ENCODE measurements at regions not wholly inside any gene's neighbourhood (a gene's known extent, or its start where the extent isn't known, plus 50 kb on each side); places are given as distances from the start of the nearest gene placed in this dataset.

DNA sequence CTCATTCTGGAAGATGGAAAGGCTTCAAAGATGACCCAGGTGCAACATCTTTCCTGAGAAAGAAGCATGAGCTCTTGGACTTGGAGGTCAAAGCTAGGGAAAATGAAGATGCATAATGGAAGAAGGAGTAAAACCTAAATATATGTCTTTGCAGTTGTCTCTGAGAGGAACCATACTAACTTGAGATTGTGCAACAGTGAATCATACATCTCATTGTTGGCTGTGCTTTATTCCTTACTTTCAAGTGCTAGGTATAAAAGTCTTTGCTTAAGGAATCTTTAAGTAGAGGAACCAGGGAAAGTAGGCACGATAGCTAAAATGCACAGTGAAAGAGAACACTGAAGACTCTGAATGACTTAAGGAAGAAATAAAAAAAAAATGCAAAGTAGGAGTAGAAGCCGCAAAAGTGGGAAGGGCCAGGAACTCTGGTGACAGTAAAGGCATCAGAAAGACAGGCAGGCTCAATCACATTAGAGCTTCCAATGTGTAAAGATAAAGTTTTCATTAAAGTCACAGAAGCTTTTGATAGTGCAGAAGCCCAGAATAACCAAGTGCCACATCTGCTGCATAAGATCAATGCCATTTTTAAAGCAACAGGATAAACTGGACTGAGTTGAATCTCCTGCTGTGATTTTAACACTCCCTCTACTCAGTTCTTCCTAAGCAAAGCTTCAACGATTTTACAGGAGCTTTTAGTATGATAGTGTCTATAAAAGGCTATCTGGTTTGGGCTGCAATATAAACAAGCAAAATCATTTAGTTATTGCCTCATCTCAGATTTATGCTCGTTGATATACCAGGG, 432.3 kb upstream of the EDIL3 start:
- Mint-ChIP-seq H3K27me3 (no peaks in the 10 kb centered on the region), H3K4me1 (ENCODE audit: low read depth) (no peaks in the 10 kb centered on the region), H3K4me3 (no peak overlapping the region), H3K36me3 (ENCODE audit: low read depth) (no peaks in the 10 kb centered on the region), H3K9me3 (peaks cover under 1% of the 10 kb centered on the region), H3K27ac (no peak overlapping the region)
- ATAC-seq (ENCODE audit: poor library complexity), result no peak
- TF ChIP-seq CTCF (IDR thresholded peaks at IDR 0.05), result no peak
- no peaks in the 10 kb centered on the region for H3K4me1 ChIP-seq (ENCODE audit: insufficient read depth, low read length)
- H3K9me3 ChIP-seq (ENCODE audit: control insufficient read depth in 1 of 2, insufficient read depth in 1 of 2, low read length in 2 of 2), result peaks cover 0 to 4% of the 10 kb centered on the region in 2 experiments
- DNase-seq, result no peak
- no peak overlapping the region for H3K27ac ChIP-seq (ENCODE audit: low read depth in 1 of 2, low read length in 2 of 2)
- no peak overlapping the region for H3K4me3 ChIP-seq (ENCODE audit: low read length)
- no peaks in the 10 kb centered on the region for H3K36me3 ChIP-seq (ENCODE audit: insufficient read depth, low read length)
- ChIA-PET CTCF (no interaction called here), POLR2A (no interaction called here)
- no peaks in the 10 kb centered on the region for H3K27me3 ChIP-seq (ENCODE audit: control insufficient read depth in 1 of 2, insufficient read depth in 2 of 2, low read length in 2 of 2)
- intact Hi-C loops (cut with DNase I, micrococcal nuclease), result no loop called here

DNA sequence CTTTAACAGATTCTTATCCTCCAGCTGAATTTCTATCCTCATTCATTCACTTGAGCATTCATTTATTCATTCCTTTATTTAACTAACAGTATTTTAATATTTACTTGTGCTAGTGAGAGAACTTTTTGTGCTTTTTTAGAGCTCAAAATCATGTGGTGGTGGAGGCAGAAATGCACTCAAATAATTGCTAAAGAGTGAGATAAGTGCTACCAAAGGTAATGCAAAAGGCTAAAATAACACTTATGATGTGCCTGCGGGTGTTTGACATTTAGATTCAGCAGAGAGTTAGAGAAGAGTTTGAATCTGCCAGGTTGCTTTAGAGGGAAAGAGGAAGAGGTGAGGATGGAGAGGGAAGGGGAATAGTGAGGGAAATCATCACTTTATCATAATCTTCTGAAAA, 431.5 kb upstream of the EDIL3 start:
- peaks cover 0 to 4% of the 10 kb centered on the region in 2 experiments for H3K9me3 ChIP-seq (ENCODE audit: control insufficient read depth in 1 of 2, insufficient read depth in 1 of 2, low read length in 2 of 2)
- POLR2A ChIA-PET, result no interaction called here
- no peaks in the 10 kb centered on the region for H3K4me1 ChIP-seq (ENCODE audit: insufficient read depth, low read length)
- no peaks in the 10 kb centered on the region for H3K27me3 Mint-ChIP-seq
- CTCF ChIA-PET, result no interaction called here
- no peak for TF ChIP-seq CTCF (IDR thresholded peaks at IDR 0.05)
- no peaks in the 10 kb centered on the region for H3K4me1 Mint-ChIP-seq (ENCODE audit: low read depth)
- H3K9me3 Mint-ChIP-seq, result peaks cover 3% of the 10 kb centered on the region
- no peak overlapping the region for H3K4me3 ChIP-seq (ENCODE audit: low read length)
- intact Hi-C loops (cut with DNase I, micrococcal nuclease), result no loop called here
- H3K27ac Mint-ChIP-seq, result no peak overlapping the region
- DNase-seq (no peak), ATAC-seq (ENCODE audit: poor library complexity) (no peak)
- H3K36me3 Mint-ChIP-seq (ENCODE audit: low read depth), result no peaks in the 10 kb centered on the region
- H3K27me3 ChIP-seq (ENCODE audit: control insufficient read depth in 1 of 2, insufficient read depth in 2 of 2, low read length in 2 of 2), result no peaks in the 10 kb centered on the region
- H3K27ac ChIP-seq (ENCODE audit: low read depth in 1 of 2, low read length in 2 of 2), result no peak overlapping the region
- H3K4me3 Mint-ChIP-seq, result no peak overlapping the region
- no peaks in the 10 kb centered on the region for H3K36me3 ChIP-seq (ENCODE audit: insufficient read depth, low read length)

- Histone ChIP-seq H3K4me3 (ENCODE audit: low read length) (no peak overlapping the region), H3K27ac (ENCODE audit: low read depth in 1 of 2, low read length in 2 of 2) (no peak overlapping the region), H3K27me3 (ENCODE audit: control insufficient read depth in 1 of 2, insufficient read depth in 2 of 2, low read length in 2 of 2) (no peaks in the 10 kb centered on the region), H3K36me3 (ENCODE audit: insufficient read depth, low read length) (no peaks in the 10 kb centered on the region), H3K4me1 (ENCODE audit: insufficient read depth, low read length) (no peaks in the 10 kb centered on the region), H3K9me3 (ENCODE audit: control insufficient read depth in 1 of 2, insufficient read depth in 1 of 2, low read length in 2 of 2) (no peaks in the 10 kb centered on the region)
- H3K27me3 Mint-ChIP-seq, result no peaks in the 10 kb centered on the region
- no peak for TF ChIP-seq CTCF (IDR thresholded peaks at IDR 0.05)
- H3K27ac Mint-ChIP-seq, result no peak overlapping the region
- ChIA-PET POLR2A (no interaction called here), CTCF (no interaction called here)
- H3K36me3 Mint-ChIP-seq (ENCODE audit: low read depth), result no peaks in the 10 kb centered on the region
- no peak overlapping the region for H3K4me3 Mint-ChIP-seq
- no peak for ATAC-seq (ENCODE audit: poor library complexity)
- no peaks in the 10 kb centered on the region for H3K4me1 Mint-ChIP-seq (ENCODE audit: low read depth)
- no peak for DNase-seq
- H3K9me3 Mint-ChIP-seq, result peaks cover 2% of the 10 kb centered on the region
- intact Hi-C loops (cut with DNase I, micrococcal nuclease), result no loop called here
Observed at GRCh38 chr5:84805473-84805872, 420.8 kb upstream of the EDIL3 start.
